Left hindlimb (tissue), 1 donor: ENCODE measurements at regions not wholly inside any gene's neighbourhood (a gene's known extent, or its start where the extent isn't known, plus 50 kb on each side); places are given as distances from the start of the nearest gene placed in this dataset.
"Not testable (repeated sequence)": the region's sequence is repeated elsewhere in the genome, so short reads cannot be mapped to it uniquely, and the experiment has no call there.

Experiments
- DNase-seq: peaks from one replicate; pipeline ENCODE4 v3.0.0-alpha.2; 2018

- no peak for DNase-seq
These were observed 212.9 kb downstream of the CYP26B1 start for GRCh38 chr2:71934595-71935261.

GRCh38 chr2:71934320-71934593, 213.4 kb downstream of the CYP26B1 start:
- DNase-seq: no peak

- no peak for DNase-seq
These were observed 214.0 kb downstream of the CYP26B1 start for GRCh38 chr2:71933467-71934319.

GRCh38 chr2:71932780-71933466, 214.7 kb downstream of the CYP26B1 start:
- DNase-seq: no peak

GRCh38 chr2:71932037-71932779, 215.5 kb downstream of the CYP26B1 start:
- no peak for DNase-seq

- DNase-seq: no peak
These were observed 217.5 kb downstream of the CYP26B1 start for GRCh38 chr2:71930049-71930681.

- DNase-seq: no peak
These were observed 218.2 kb downstream of the CYP26B1 start for GRCh38 chr2:71929482-71929772.

GRCh38 chr2:71928734-71929481, 218.8 kb downstream of the CYP26B1 start:
- DNase-seq: no peak

GRCh38 chr2:71927757-71928715, 219.6 kb downstream of the CYP26B1 start:
- no peak for DNase-seq

GRCh38 chr2:71926876-71927756, 220.5 kb downstream of the CYP26B1 start:
- DNase-seq: no peak

- no peak for DNase-seq
These were observed 221.6 kb downstream of the CYP26B1 start for GRCh38 chr2:71926089-71926447.

GRCh38 chr2:71925268-71926088, 222.2 kb downstream of the CYP26B1 start:
- DNase-seq: no peak

GRCh38 chr2:71923887-71924533, 223.7 kb downstream of the CYP26B1 start:
- peak; percentile 76 for DNase-seq

GRCh38 chr2:71923143-71923525, 224.5 kb downstream of the CYP26B1 start:
- no peak for DNase-seq

- no peak for DNase-seq
These were observed 225.0 kb downstream of the CYP26B1 start for GRCh38 chr2:71922499-71923142.

GRCh38 chr2:71922091-71922490, 225.6 kb downstream of the CYP26B1 start:
- no peak for DNase-seq

GRCh38 chr2:71920819-71921218, 226.8 kb downstream of the CYP26B1 start:
- not testable (repeated sequence) for DNase-seq

- no peak for DNase-seq
These were observed 228.0 kb downstream of the CYP26B1 start for GRCh38 chr2:71919708-71920107.
